H1 (cell line): ENCODE measurements at regions not wholly inside any gene's neighbourhood (a gene's known extent, or its start where the extent isn't known, plus 50 kb on each side); places are given as distances from the start of the nearest gene placed in this dataset.

Source experiments
- EP300 ChIP-seq, 2 experiments: IDR thresholded peaks; 1 replicate in 1 of 2; 2 replicates in 1 of 2; pipeline ENCODE4 v1.6.1; 2011 to 2012; ENCODE audit warnings: low read depth in 2 of 2, low read length in 2 of 2, mild to moderate bottlenecking in 2 of 2, borderline replicate concordance in 1 of 2, inconsistent platforms in 1 of 2, moderate library complexity in 1 of 2
- EZH2 ChIP-seq: fragments of 200-600 bp; sonication (generic); IDR thresholded peaks from 2 replicates; pipeline ENCODE4 v1.7.1; 2012; ENCODE audit warnings: low read depth, mild to moderate bottlenecking, moderate library complexity, low read length, inconsistent platforms; ENCODE audit not compliant: severe bottlenecking
- FOSL1 ChIP-seq: IDR thresholded peaks from 2 replicates; pipeline ENCODE4 v1.6.1; 2011; ENCODE audit warnings: mild to moderate bottlenecking, low read depth, low read length, moderate library complexity; ENCODE audit not compliant: insufficient read depth
- KDM5A ChIP-seq: fragments of 200-600 bp; IDR thresholded peaks from 2 replicates; pipeline ENCODE4 v1.7.1; 2012; ENCODE audit warnings: mild to moderate bottlenecking, low read length, inconsistent platforms, mixed read lengths
- PHF8 ChIP-seq: fragments of 200-600 bp; sonication (generic); conservative IDR thresholded peaks from 2 replicates; pipeline ENCODE4 v1.7.1; 2012; ENCODE audit warnings: low read depth, mild to moderate bottlenecking, inconsistent platforms, low read length, moderate library complexity
- POLR2AphosphoS5 ChIP-seq: IDR thresholded peaks from 2 replicates; pipeline ENCODE4 v1.6.1; 2011; ENCODE audit warnings: low read depth, low read length
- SP1 ChIP-seq: IDR thresholded peaks from 2 replicates; pipeline ENCODE4 v1.6.1; 2011; ENCODE audit warnings: low read depth, low read length
- SP2 ChIP-seq: IDR thresholded peaks from 2 replicates; pipeline ENCODE4 v1.6.1; 2012; ENCODE audit warnings: mild to moderate bottlenecking, low read length, inconsistent platforms
- TAF7 ChIP-seq: optimal IDR thresholded peaks from 2 replicates; pipeline ENCODE3; 2011; ENCODE audit warnings: low read depth, mild to moderate bottlenecking, inconsistent platforms, low read length, moderate library complexity, borderline replicate concordance
- YY1 ChIP-seq: IDR thresholded peaks from 2 replicates; pipeline ENCODE4 v1.6.1; 2011; ENCODE audit warnings: low read depth, mild to moderate bottlenecking, low read length
- TF ChIP-seq, protein P1 (sequence below), 3 experiments: IDR thresholded peaks; 1 replicate in 2 of 3; 2 replicates in 1 of 3; pipeline versions ENCODE4 v1.5.1 to v1.6.1; 2011; ENCODE audit warnings: low read length in 3 of 3, mild to moderate bottlenecking in 3 of 3, inconsistent platforms in 2 of 3, low read depth in 1 of 3, moderate library complexity in 1 of 3; ENCODE audit not compliant: insufficient read depth in 1 of 3; ENCODE audit errors: control extremely low read depth in 1 of 3
- TF ChIP-seq, protein P2 (sequence below): IDR thresholded peaks from 2 replicates; pipeline ENCODE4 v1.6.1; 2012; ENCODE audit warnings: inconsistent platforms
- TF ChIP-seq, protein P3 (sequence below): IDR thresholded peaks from 2 replicates; pipeline ENCODE4 v1.6.1; 2012; ENCODE audit warnings: inconsistent platforms

DNA sequence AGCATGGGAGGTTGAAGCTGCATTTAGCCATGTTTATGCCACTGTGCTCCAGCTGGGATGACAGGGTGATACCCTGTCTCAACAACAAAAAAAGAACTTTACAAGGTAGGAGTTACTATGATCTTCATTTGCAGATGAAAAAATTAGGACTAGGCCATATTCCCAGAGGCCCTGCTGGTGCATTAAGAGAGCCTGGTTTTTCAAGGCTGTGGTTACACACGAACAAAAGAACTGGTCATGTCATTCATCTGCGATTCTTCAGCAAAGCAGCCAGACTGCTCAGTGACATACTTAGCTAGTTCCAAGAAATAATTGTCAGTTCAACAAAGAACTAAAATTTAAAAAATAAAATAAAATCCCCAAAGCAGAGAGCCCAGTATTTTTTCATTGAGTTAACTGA, 66.1 kb upstream of the SLC22A15 start:
- TF ChIP-seq, protein P1, sequence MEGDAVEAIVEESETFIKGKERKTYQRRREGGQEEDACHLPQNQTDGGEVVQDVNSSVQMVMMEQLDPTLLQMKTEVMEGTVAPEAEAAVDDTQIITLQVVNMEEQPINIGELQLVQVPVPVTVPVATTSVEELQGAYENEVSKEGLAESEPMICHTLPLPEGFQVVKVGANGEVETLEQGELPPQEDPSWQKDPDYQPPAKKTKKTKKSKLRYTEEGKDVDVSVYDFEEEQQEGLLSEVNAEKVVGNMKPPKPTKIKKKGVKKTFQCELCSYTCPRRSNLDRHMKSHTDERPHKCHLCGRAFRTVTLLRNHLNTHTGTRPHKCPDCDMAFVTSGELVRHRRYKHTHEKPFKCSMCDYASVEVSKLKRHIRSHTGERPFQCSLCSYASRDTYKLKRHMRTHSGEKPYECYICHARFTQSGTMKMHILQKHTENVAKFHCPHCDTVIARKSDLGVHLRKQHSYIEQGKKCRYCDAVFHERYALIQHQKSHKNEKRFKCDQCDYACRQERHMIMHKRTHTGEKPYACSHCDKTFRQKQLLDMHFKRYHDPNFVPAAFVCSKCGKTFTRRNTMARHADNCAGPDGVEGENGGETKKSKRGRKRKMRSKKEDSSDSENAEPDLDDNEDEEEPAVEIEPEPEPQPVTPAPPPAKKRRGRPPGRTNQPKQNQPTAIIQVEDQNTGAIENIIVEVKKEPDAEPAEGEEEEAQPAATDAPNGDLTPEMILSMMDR (IDR thresholded peaks at IDR 0.05; ENCODE audit: control extremely low read depth in 1 of 3, insufficient read depth in 1 of 3, low read depth in 1 of 3, low read length in 3 of 3) = no peak
- no peak for TF ChIP-seq EZH2
- TF ChIP-seq, protein P2, sequence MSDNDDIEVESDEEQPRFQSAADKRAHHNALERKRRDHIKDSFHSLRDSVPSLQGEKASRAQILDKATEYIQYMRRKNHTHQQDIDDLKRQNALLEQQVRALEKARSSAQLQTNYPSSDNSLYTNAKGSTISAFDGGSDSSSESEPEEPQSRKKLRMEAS = no peak
- no peak for TF ChIP-seq PHF8
- TF ChIP-seq POLR2AphosphoS5 = no peak
- no peak for TF ChIP-seq SP1
- no peak for TF ChIP-seq KDM5A
- TF ChIP-seq, protein P3, sequence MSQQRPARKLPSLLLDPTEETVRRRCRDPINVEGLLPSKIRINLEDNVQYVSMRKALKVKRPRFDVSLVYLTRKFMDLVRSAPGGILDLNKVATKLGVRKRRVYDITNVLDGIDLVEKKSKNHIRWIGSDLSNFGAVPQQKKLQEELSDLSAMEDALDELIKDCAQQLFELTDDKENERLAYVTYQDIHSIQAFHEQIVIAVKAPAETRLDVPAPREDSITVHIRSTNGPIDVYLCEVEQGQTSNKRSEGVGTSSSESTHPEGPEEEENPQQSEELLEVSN = no peak
- no peak for TF ChIP-seq EP300 (IDR thresholded peaks at IDR 0.05; ENCODE audit: borderline replicate concordance in 1 of 2, low read depth in 2 of 2, low read length in 2 of 2)
- TF ChIP-seq TAF7 = no peak
- TF ChIP-seq YY1 = no peak
- no peak for TF ChIP-seq FOSL1
- TF ChIP-seq SP2 = no peak
